ENCODE measurements at regions not wholly inside any gene's neighbourhood (a gene's known extent, or its start where the extent isn't known, plus 50 kb on each side); places are given as distances from the start of the nearest gene placed in this dataset.

DNA sequence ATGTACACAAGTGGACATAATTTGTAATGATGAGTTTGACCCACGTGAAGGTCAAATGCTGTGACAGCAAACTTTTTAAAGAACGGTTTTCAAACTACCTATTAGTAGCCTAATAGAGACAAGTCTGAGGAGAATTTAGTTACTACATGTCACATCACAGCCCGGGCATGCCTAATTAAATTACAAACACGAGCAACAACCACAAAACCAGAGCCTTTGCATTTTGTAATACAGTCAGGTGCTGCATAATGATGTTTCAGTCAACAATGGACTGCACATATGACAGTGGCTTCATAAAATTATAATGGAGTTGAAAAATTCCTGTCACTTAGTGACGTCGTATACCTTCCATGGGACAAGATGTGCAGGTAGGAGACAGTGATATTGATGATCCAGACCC lies 274.5 kb downstream of the DACT1 start:
- TF ChIP-seq, protein P1, sequence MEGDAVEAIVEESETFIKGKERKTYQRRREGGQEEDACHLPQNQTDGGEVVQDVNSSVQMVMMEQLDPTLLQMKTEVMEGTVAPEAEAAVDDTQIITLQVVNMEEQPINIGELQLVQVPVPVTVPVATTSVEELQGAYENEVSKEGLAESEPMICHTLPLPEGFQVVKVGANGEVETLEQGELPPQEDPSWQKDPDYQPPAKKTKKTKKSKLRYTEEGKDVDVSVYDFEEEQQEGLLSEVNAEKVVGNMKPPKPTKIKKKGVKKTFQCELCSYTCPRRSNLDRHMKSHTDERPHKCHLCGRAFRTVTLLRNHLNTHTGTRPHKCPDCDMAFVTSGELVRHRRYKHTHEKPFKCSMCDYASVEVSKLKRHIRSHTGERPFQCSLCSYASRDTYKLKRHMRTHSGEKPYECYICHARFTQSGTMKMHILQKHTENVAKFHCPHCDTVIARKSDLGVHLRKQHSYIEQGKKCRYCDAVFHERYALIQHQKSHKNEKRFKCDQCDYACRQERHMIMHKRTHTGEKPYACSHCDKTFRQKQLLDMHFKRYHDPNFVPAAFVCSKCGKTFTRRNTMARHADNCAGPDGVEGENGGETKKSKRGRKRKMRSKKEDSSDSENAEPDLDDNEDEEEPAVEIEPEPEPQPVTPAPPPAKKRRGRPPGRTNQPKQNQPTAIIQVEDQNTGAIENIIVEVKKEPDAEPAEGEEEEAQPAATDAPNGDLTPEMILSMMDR (IDR thresholded peaks at IDR 0.05 in 8 of 11, conservative IDR thresholded peaks at IDR 0.05 in 3 of 11): no peak
- TF ChIP-seq POLR2AphosphoS5 (IDR thresholded peaks at IDR 0.05) (no peak), POLR2A (IDR thresholded peaks at IDR 0.05) (no peak)
